NB4 (cell line): ENCODE measurements at regions not wholly inside any gene's neighbourhood (a gene's known extent, or its start where the extent isn't known, plus 50 kb on each side); places are given as distances from the start of the nearest gene placed in this dataset.

Source experiments
- CTCF ChIP-seq: IDR thresholded peaks from one replicate; pipeline ENCODE4 v1.5.1; 2012; ENCODE audit warnings: low read depth, low read length
- MAX ChIP-seq: IDR thresholded peaks from 2 replicates; pipeline ENCODE4 v1.6.1; 2011; ENCODE audit warnings: low read depth, low read length
- POLR2A ChIP-seq: IDR thresholded peaks from 2 replicates; pipeline ENCODE4 v1.6.1; 2011; ENCODE audit warnings: mild to moderate bottlenecking; ENCODE audit not compliant: insufficient read length; ENCODE audit errors: extremely low read depth

- TF ChIP-seq CTCF (no peak), POLR2A (no peak), MAX (no peak)
Measured at GRCh38 chr10:44125879-44126278, 259.0 kb downstream of the CXCL12 start.
